ENCODE measurements at regions not wholly inside any gene's neighbourhood (a gene's known extent, or its start where the extent isn't known, plus 50 kb on each side); places are given as distances from the start of the nearest gene placed in this dataset.

GRCh38 chr16:6545329-6545728 lies 787.3 kb upstream of the RBFOX1 start:
- no peak for TF ChIP-seq FOXP2 (optimal IDR thresholded peaks at IDR 0.05; ENCODE audit: borderline replicate concordance, extremely low read depth, extremely low read length, insufficient read depth)
- TF ChIP-seq REST (IDR thresholded peaks at IDR 0.05; ENCODE audit: insufficient read depth in 1 of 2, low read depth in 2 of 2, low read length in 2 of 2), result no peak
- TF ChIP-seq TAF1 (IDR thresholded peaks at IDR 0.05; ENCODE audit: borderline replicate concordance, insufficient read depth, low read length), result no peak
- TF ChIP-seq POLR2AphosphoS5 (IDR thresholded peaks at IDR 0.05; ENCODE audit: low read depth, low read length), result no peak
- TF ChIP-seq SIN3A (IDR thresholded peaks at IDR 0.05; ENCODE audit: borderline replicate concordance, insufficient read depth, low read length), result no peak

- TF ChIP-seq TAF1 (IDR thresholded peaks at IDR 0.05; ENCODE audit: borderline replicate concordance, insufficient read depth, low read length) (no peak), REST (IDR thresholded peaks at IDR 0.05; ENCODE audit: insufficient read depth in 1 of 2, low read depth in 2 of 2, low read length in 2 of 2) (0 out of 4 replicates have a peak, but pooled peaks of 1 of the 2 experiments have one; percentile 49), SIN3A (IDR thresholded peaks at IDR 0.05; ENCODE audit: borderline replicate concordance, insufficient read depth, low read length) (no peak), POLR2AphosphoS5 (IDR thresholded peaks at IDR 0.05; ENCODE audit: low read depth, low read length) (no peak), FOXP2 (optimal IDR thresholded peaks at IDR 0.05; ENCODE audit: borderline replicate concordance, extremely low read depth, extremely low read length, insufficient read depth) (no peak)
These were observed 791.4 kb upstream of the RBFOX1 start for GRCh38 chr16:6541267-6541666.

- TF ChIP-seq POLR2AphosphoS5 (IDR thresholded peaks at IDR 0.05; ENCODE audit: low read depth, low read length) (no peak), FOXP2 (optimal IDR thresholded peaks at IDR 0.05; ENCODE audit: borderline replicate concordance, extremely low read depth, extremely low read length, insufficient read depth) (no peak), REST (IDR thresholded peaks at IDR 0.05; ENCODE audit: insufficient read depth in 1 of 2, low read depth in 2 of 2, low read length in 2 of 2) (no peak), SIN3A (IDR thresholded peaks at IDR 0.05; ENCODE audit: borderline replicate concordance, insufficient read depth, low read length) (no peak), TAF1 (IDR thresholded peaks at IDR 0.05; ENCODE audit: borderline replicate concordance, insufficient read depth, low read length) (no peak)
These were observed 796.2 kb upstream of the RBFOX1 start for GRCh38 chr16:6536411-6536810.

GRCh38 chr16:6531067-6531466 lies 801.6 kb upstream of the RBFOX1 start:
- TF ChIP-seq TAF1 (IDR thresholded peaks at IDR 0.05; ENCODE audit: borderline replicate concordance, insufficient read depth, low read length) (no peak), SIN3A (IDR thresholded peaks at IDR 0.05; ENCODE audit: borderline replicate concordance, insufficient read depth, low read length) (no peak), POLR2AphosphoS5 (IDR thresholded peaks at IDR 0.05; ENCODE audit: low read depth, low read length) (no peak), REST (IDR thresholded peaks at IDR 0.05; ENCODE audit: insufficient read depth in 1 of 2, low read depth in 2 of 2, low read length in 2 of 2) (no peak), FOXP2 (optimal IDR thresholded peaks at IDR 0.05; ENCODE audit: borderline replicate concordance, extremely low read depth, extremely low read length, insufficient read depth) (no peak)

GRCh38 chr16:6528217-6528616 lies 804.4 kb upstream of the RBFOX1 start:
- TF ChIP-seq POLR2AphosphoS5 (IDR thresholded peaks at IDR 0.05; ENCODE audit: low read depth, low read length) (no peak), FOXP2 (optimal IDR thresholded peaks at IDR 0.05; ENCODE audit: borderline replicate concordance, extremely low read depth, extremely low read length, insufficient read depth) (no peak), SIN3A (IDR thresholded peaks at IDR 0.05; ENCODE audit: borderline replicate concordance, insufficient read depth, low read length) (no peak), TAF1 (IDR thresholded peaks at IDR 0.05; ENCODE audit: borderline replicate concordance, insufficient read depth, low read length) (no peak), REST (IDR thresholded peaks at IDR 0.05; ENCODE audit: insufficient read depth in 1 of 2, low read depth in 2 of 2, low read length in 2 of 2) (no peak)
